HG02943 (cell line): ENCODE measurements at regions not wholly inside any gene's neighbourhood (a gene's known extent, or its start where the extent isn't known, plus 50 kb on each side); places are given as distances from the start of the nearest gene placed in this dataset.

ENCODE experiments used
- ATAC-seq: cut with Tn5 transposase; IDR thresholded peaks from one replicate; pipeline ENCODE4 v1.9.1; 2021; ENCODE audit warnings: mild to moderate bottlenecking, low read depth, moderate library complexity; ENCODE audit not compliant: unreplicated experiment

DNA sequence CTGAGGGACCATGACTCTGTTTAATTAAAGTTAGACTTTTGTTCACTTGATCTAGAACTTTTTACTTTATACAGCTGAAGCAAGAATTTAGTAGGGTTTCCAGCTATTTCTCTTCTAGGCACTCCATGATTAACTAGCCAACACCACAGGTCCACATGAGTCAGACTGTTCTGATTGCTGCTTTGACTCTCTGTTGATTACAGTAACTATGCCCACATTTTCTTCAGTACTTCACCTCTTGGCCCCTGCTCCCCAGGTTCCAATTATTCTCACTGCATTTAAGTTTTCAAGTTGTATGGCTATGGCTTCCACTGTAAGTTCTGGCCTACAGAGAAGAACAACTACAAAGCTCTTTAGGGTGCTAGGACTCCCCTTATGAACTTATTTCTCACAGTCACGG lies 737.2 kb upstream of the IGFBP3 start:
- no peak for ATAC-seq

DNA sequence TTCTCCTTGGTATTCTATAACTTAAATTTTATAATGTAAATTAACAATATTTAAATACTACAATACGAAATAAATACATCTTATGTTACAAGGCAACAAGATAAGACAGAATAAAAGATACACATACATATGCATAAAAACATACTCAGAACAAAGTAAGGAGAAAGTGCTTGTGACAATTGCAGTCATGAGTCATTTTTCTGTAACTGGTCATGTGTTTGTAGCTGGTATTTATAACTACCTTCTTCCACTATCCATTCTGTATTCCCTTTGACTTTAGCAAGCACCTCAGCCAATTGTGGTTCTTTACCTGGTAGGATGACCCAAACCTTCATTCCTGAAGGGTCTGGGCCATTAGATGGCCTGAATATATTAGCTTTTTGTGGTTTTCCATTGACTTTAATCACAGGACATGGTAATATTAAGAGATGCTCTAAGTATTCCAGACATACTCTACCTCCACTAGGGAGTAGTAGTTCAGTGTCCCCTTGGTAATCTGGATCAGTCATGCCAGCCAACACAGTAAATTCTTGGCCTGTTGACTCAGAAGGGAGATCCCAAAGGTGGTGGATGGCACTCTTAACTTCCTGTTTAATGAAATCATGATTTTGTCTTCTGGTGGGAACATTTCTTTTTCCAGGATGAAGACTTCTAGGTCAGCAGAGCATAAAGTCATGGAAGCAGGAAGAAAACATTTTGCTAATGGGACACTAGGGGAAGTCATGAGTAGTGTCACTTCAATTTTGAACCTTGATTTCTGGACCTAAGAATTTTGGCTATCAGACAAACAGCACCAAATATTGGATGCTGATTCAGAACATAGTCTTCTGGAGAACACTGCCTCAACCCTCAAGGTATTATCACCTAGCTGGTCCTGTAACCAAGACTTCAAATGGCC lies 733.7 kb upstream of the IGFBP3 start:
- ATAC-seq = no peak

- ATAC-seq = no peak
Measured at GRCh38 chr7:46653848-46654247, 732.8 kb upstream of the IGFBP3 start.

- no peak for ATAC-seq
Measured at GRCh38 chr7:46652317-46652716, 731.2 kb upstream of the IGFBP3 start.

DNA sequence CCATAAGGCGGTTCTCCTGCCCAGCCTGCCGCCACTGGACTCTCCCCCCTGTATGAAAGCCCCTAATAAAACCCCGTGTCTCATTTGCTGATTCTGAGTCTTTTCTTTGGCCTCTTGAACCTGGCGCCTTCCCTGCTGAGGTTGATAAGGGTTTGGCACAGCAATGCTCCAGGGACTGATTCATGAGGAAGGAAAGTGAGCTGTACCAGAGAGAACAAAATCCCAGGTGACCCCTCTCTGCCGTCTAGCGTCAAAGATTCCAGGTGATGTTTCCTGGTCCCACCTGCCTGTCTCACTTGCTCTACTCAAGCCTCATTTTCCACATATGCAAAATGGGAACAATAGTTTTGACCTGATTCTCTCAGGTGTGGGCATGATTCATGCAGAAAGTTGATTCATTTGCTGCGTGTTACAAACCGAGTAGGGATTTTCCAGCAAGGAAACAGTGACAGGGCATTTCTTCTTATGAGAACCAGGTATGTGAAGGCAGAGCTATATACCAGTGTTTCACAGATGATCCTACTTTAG lies 730.6 kb upstream of the IGFBP3 start:
- no peak for ATAC-seq

GRCh38 chr7:46651070-46651469 lies 730.0 kb upstream of the IGFBP3 start:
- no peak for ATAC-seq

GRCh38 chr7:46649876-46650275 lies 728.8 kb upstream of the IGFBP3 start:
- ATAC-seq = no peak

GRCh38 chr7:46637793-46638735 lies 717.0 kb upstream of the IGFBP3 start:
- no peak for ATAC-seq

- ATAC-seq = no peak
Measured at GRCh38 chr7:46636022-46636421, 715.0 kb upstream of the IGFBP3 start.

DNA sequence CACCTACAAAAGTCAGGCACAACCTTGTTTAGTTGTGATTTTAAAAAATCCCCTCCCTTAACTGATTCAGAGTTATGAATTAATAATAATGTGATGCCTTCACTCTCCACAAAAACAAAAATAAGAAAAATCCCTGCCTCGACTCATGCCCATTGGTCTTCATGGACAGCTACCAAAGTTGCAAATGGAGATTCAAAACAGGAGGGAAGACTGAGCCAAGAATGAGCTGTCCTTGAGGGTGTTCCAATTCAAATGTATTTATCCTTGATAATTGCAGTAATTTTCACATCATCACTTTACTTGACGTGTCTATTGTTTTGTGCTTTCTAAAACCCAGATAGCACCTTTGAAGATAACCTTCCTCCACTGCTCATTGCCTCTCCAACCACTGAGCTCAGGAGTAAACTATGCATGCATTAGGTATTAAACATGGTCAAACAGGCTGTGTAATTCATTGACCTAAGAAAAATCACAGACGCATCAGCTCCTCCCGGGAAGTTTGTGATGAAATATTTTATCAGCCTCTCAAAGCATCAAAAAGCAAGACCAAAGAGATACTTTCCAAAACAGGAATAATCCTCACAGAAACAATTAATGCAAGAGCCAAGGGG lies 712.7 kb upstream of the IGFBP3 start:
- no peak for ATAC-seq

GRCh38 chr7:46633200-46633599 lies 712.1 kb upstream of the IGFBP3 start:
- no peak for ATAC-seq

DNA sequence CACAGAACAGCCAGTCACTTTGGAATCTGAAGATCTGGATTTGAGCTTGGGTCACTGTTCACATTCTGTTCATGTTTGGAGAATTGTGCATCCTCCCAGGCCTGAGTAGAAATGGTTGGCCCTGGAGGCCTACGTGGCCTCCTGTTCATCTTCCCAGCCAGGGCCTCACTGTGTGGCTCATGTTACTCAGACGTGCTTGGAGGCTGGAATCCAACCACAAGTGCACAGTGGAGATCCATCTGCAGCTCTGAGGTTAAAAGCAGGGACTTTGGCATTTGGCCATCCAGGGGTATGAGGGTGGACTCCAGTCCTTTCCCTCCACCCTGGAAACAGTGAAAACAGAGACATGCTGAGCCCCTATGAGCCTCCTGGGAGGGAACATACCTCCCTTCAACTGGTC lies 709.0 kb upstream of the IGFBP3 start:
- ATAC-seq = no peak

- ATAC-seq = no peak
Measured at GRCh38 chr7:46628389-46628788, 707.3 kb upstream of the IGFBP3 start.

DNA sequence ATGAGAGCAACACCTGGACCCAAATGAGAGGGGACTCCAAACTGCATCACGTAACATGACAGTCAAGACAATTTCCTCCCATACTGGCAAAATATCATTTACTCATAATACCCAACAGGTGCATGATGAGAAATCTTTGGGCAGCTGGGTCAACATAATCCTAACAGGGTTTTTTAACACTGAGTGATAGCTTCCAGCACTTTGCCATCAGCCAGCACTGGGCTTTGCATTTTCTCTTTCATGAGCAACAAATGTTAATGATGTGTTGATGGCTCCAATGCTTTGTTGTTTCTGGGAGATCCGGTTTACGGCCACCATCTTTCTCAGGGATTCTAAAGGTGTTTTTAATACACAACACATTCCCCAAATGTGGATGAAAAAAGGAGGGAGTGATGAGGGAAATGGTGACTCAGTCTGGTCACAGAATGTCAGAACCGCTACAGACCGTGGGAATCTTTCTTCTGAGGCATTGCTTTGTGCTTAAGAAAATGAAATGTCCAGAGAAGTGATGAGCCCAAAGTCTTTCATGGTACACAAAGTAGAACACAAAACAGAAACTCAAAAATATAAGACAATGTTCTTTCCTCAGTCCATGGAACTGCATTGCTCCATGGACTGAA lies 705.7 kb upstream of the IGFBP3 start:
- no peak for ATAC-seq

DNA sequence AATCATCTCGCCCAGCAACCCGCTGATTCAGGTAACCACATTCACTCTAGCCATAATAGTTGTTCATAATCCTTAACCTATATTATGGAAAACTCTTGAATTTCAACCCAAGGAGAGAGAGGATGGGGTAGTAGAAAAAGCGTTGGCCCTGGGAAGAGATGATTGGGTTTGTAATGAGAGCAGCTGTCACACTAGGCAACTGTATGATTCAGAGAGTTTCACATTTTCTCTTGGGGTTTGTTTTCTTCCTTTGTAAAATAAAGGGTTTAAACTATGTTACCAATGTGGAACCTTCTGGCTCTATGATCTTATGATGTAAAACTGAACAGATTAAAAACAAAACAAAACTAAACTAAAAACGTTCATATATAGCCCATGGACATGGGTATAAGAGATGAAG lies 705.2 kb upstream of the IGFBP3 start:
- ATAC-seq = no peak

DNA sequence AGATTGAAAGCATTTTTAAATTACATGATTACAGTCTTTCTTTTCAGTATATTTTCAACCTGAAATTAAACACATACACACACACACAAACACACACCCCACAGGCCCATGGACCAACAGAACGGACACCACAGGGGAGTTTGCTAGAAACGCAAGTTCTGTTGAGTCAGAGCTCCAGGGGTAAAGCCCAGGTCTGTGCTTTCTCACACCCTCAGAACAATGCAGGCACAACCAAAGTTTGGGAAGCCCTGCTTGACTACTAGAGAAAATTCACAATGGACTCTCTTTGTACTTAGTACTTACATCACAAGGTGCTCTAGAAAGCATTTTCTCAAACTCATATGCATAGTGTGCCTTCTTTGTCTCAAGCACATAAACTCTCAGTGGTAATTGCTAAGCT lies 704.0 kb upstream of the IGFBP3 start:
- ATAC-seq = no peak

DNA sequence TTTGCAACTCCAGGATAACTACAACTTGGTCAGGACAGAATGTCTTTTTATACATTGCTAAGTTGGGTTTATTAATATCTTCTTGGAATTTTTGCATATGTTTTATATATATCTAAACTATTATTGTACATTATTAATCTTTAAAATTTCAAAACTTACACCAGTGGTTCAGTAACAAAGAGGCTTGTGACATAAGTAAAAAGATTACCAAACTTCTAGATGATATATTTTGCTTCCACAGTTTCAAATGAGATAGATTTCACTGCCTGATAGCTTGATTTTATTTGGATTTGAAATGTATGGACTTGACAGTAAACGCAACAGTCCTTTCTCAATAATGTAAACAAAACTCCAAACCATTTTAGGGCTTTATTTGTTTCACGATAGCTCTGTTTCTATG lies 701.2 kb upstream of the IGFBP3 start:
- ATAC-seq = no peak

DNA sequence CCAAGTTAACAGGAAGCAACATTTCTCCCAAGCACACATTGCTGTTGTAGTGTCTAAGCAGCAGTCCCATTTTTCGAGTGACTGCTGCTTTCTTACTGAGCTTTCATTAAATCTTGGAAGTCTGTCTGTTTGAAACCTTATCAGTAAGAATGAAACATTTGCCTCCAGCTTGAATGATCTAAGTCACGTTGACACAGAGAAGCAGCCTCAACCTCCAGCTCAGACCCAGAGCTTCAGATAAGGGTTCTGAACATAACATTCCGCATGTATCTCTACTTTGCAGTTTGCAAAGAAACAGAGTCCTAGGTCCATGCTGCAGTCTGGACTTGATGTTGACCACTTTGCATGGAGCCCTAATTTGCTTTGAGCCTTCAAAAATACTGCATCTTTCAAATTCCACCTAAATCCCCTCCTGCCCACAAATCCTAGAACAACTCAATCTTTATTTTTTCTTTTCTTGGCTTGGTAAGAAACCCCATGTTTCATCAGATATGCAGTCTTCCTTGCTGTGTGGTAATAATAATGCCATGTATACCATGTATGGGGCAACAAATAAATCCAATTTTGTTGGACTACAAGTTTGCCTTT lies 698.7 kb upstream of the IGFBP3 start:
- no peak for ATAC-seq

- no peak for ATAC-seq
Measured at GRCh38 chr7:46616636-46617035, 695.6 kb upstream of the IGFBP3 start.

GRCh38 chr7:46613551-46613950 lies 692.5 kb upstream of the IGFBP3 start:
- no peak for ATAC-seq
